ENCODE measurements at regions not wholly inside any gene's neighbourhood (a gene's known extent, or its start where the extent isn't known, plus 50 kb on each side); places are given as distances from the start of the nearest gene placed in this dataset.

- Histone ChIP-seq H2AK5ac (ENCODE audit: low read depth, low read length) (no peak overlapping the region), H3K4ac (ENCODE audit: low read depth, low read length) (no peak overlapping the region), H3K9me1 (ENCODE audit: insufficient read depth, low read length) (no peaks in the 10 kb centered on the region), H3K4me2 (ENCODE audit: low read depth, low read length) (no peak overlapping the region), H3K18ac (ENCODE audit: low read depth, low read length) (no peak overlapping the region), H3K9ac (ENCODE audit: low read depth, low read length) (no peak overlapping the region), H2BK20ac (ENCODE audit: low read depth, low read length) (no peak overlapping the region), H3K27ac (ENCODE audit: insufficient read depth, low read length) (no peak overlapping the region), H4K5ac (ENCODE audit: low read depth, low read length) (no peak overlapping the region), H3K14ac (replicated peaks; ENCODE audit: low read depth, low read length) (no peak overlapping the region), H3K4me3 (ENCODE audit: insufficient read depth, low read depth, low read length) (no peak overlapping the region), H4K91ac (ENCODE audit: insufficient read depth, low read depth, low read length) (no peak overlapping the region), H2BK5ac (ENCODE audit: low read depth, low read length, poor library complexity, severe bottlenecking) (no peak overlapping the region), H4K20me1 (ENCODE audit: insufficient read depth, low read length) (no peaks in the 10 kb centered on the region), H3K79me1 (ENCODE audit: low read depth in 1 of 2, low read length in 2 of 2) (no peaks in the 10 kb centered on the region), H4K8ac (ENCODE audit: low read depth in 2 of 2, low read length in 2 of 2) (no peak overlapping the region), H2AK9ac (replicated peaks; ENCODE audit: low read depth, low read length, poor library complexity) (no peak overlapping the region), H3K4me1 (ENCODE audit: control insufficient read depth, insufficient read depth, low read length) (no peaks in the 10 kb centered on the region), H3K36me3 (ENCODE audit: control insufficient read depth, insufficient read depth, low read length) (no peaks in the 10 kb centered on the region), H3K9me3 (ENCODE audit: control insufficient read depth, insufficient read depth, low read length) (no peaks in the 10 kb centered on the region), H2AFZ (replicated peaks; ENCODE audit: low read length, poor library complexity) (no peak overlapping the region), H3K23ac (ENCODE audit: low read depth, low read length) (no peak overlapping the region), H3K56ac (ENCODE audit: extremely low read depth, insufficient read depth, low read length) (no peak overlapping the region), H2BK120ac (ENCODE audit: low read depth, low read length) (no peak overlapping the region), H2BK15ac (ENCODE audit: low read depth, low read length) (no peak overlapping the region), H3K27me3 (ENCODE audit: control insufficient read depth, insufficient read depth, low read length) (peaks cover under 1% of the 10 kb centered on the region; the same call in 1 of the 2 replicates)
- dilution Hi-C loops (cut with HindIII; ENCODE audit: low sequenced_read_pairs, unreplicated experiment) (no loop called here), intact Hi-C loops (cut with micrococcal nuclease) (loop anchor here (5.0 kb wide), 1 partner anchor 267 kb away; no protein-coding TSS in a partner anchor), in situ Hi-C loops (cut with MboI; ENCODE audit: low sequenced_read_pairs) (no loop called here)
- no peak for TF ChIP-seq SMC3 (IDR thresholded peaks at IDR 0.05; ENCODE audit: low read depth, low read length)
- no peak for TF ChIP-seq MXI1 (IDR thresholded peaks at IDR 0.05; ENCODE audit: borderline replicate concordance, low read depth, low read length)
- no peak for TF ChIP-seq RCOR1 (IDR thresholded peaks at IDR 0.05; ENCODE audit: insufficient replicate concordance, low read length)
- no peak for TF ChIP-seq POLR2A (IDR thresholded peaks at IDR 0.05; ENCODE audit: low read depth, low read length)
- TF ChIP-seq ELK1 (IDR thresholded peaks at IDR 0.05; ENCODE audit: borderline replicate concordance, low read depth, low read length): no peak
- no peak for TF ChIP-seq CTCF (conservative IDR thresholded peaks at IDR 0.05; ENCODE audit: low read depth, low read length)
- no peak for TF ChIP-seq CEBPB (IDR thresholded peaks at IDR 0.05; ENCODE audit: low read depth, low read length)
- no peak for TF ChIP-seq CHD1 (IDR thresholded peaks at IDR 0.05; ENCODE audit: low read depth, low read length)
- no peak for TF ChIP-seq RAD21 (IDR thresholded peaks at IDR 0.05; ENCODE audit: low read length)
- WGBS, 2 experiments (ENCODE audit: extremely low coverage in 2 of 2, insufficient read length in 1 of 2): 100% methylated on average over 1 of the region's 4 CpGs; no CpG with 5 or more reads in 1 of the 2 experiments
- POLR2A ChIA-PET (ENCODE audit: unreplicated experiment): no interaction called here
- CTCF ChIA-PET: interaction anchor here (0.6 to 0.7 kb wide), 2 partner anchors 253 to 271 kb away, joined by 3 to 6 read pairs; no protein-coding TSS in a partner anchor
- BruUV-seq (replicated peaks): no TSS peak
- ATAC-seq (ENCODE audit: low read depth): no peak
- DNase-seq: no peak
Measured at GRCh38 chr3:72665103-72665502, 183.1 kb downstream of the SHQ1 start.

Data from IMR-90 (cell line).